ENCODE measurements at regions not wholly inside any gene's neighbourhood (a gene's known extent, or its start where the extent isn't known, plus 50 kb on each side); places are given as distances from the start of the nearest gene placed in this dataset.

DNA sequence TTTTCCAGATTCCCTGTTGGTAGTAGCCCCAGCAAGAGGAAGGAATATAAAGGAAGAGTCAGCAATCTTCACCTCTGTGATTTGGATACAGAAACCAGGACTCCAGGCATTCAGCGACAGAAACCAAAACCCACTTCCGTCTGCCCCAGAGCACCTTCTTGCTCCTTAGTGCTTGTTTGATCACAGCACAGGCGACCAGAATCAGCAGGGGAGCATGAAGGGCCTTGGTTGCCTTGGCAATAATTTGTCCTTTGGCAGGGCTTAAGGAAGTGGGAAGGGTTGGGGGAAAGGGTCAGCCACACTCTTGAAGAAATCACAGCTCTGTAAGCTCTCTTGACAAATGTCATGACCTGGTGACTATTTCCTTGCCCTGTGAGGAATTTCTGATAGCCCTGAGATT is 379.6 kb downstream of the OTUD1 start:
- intact Hi-C loops (cut with micrococcal nuclease; ENCODE audit: unreplicated experiment) = no loop called here
- Histone ChIP-seq H4K20me1 (ENCODE audit: insufficient read depth) (no peaks in the 10 kb centered on the region), H3K27ac (no peak overlapping the region), H3K4me3 (no peak overlapping the region), H3K4me2 (no peak overlapping the region), H3K36me3 (ENCODE audit: low read depth) (no peaks in the 10 kb centered on the region), H3F3A (ENCODE audit: insufficient read depth, low read depth) (no peaks in the 10 kb centered on the region), H3K9me2 (ENCODE audit: insufficient read depth) (no peaks in the 10 kb centered on the region), H3K9me3 (ENCODE audit: insufficient read depth, low read depth) (no peaks in the 10 kb centered on the region), H3K27me3 (ENCODE audit: insufficient read depth, low read depth) (no peaks in the 10 kb centered on the region), H2AFZ (no peak overlapping the region), H3K4me1 (replicated peaks; ENCODE audit: insufficient read depth) (no peaks in the 10 kb centered on the region), H3K79me2 (ENCODE audit: low read depth) (no peaks in the 10 kb centered on the region)
- ChIA-PET CTCF (no interaction called here), POLR2A (ENCODE audit: unreplicated experiment) (no interaction called here)
- no peak for DNase-seq
- TF ChIP-seq EZH2 (IDR thresholded peaks at IDR 0.05; ENCODE audit: low read depth) = no peak
- TF ChIP-seq, protein P1, sequence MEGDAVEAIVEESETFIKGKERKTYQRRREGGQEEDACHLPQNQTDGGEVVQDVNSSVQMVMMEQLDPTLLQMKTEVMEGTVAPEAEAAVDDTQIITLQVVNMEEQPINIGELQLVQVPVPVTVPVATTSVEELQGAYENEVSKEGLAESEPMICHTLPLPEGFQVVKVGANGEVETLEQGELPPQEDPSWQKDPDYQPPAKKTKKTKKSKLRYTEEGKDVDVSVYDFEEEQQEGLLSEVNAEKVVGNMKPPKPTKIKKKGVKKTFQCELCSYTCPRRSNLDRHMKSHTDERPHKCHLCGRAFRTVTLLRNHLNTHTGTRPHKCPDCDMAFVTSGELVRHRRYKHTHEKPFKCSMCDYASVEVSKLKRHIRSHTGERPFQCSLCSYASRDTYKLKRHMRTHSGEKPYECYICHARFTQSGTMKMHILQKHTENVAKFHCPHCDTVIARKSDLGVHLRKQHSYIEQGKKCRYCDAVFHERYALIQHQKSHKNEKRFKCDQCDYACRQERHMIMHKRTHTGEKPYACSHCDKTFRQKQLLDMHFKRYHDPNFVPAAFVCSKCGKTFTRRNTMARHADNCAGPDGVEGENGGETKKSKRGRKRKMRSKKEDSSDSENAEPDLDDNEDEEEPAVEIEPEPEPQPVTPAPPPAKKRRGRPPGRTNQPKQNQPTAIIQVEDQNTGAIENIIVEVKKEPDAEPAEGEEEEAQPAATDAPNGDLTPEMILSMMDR (conservative IDR thresholded peaks at IDR 0.05) = no peak
- no TSS peak for BruUV-seq (replicated peaks)

- Histone ChIP-seq H3K79me2 (ENCODE audit: low read depth) (no peaks in the 10 kb centered on the region), H3K9me3 (ENCODE audit: insufficient read depth, low read depth) (no peaks in the 10 kb centered on the region), H3K36me3 (ENCODE audit: low read depth) (no peaks in the 10 kb centered on the region), H3F3A (ENCODE audit: insufficient read depth, low read depth) (no peaks in the 10 kb centered on the region), H3K27ac (no peak overlapping the region), H2AFZ (no peak overlapping the region), H4K20me1 (ENCODE audit: insufficient read depth) (no peaks in the 10 kb centered on the region), H3K9me2 (ENCODE audit: insufficient read depth) (no peaks in the 10 kb centered on the region), H3K4me2 (no peak overlapping the region), H3K4me1 (replicated peaks; ENCODE audit: insufficient read depth) (no peaks in the 10 kb centered on the region), H3K4me3 (no peak overlapping the region), H3K27me3 (ENCODE audit: insufficient read depth, low read depth) (no peaks in the 10 kb centered on the region)
- CTCF ChIA-PET = no interaction called here
- POLR2A ChIA-PET (ENCODE audit: unreplicated experiment) = no interaction called here
- no peak for TF ChIP-seq EZH2 (IDR thresholded peaks at IDR 0.05; ENCODE audit: low read depth)
- TF ChIP-seq, protein P1 (conservative IDR thresholded peaks at IDR 0.05) = no peak
- DNase-seq = no peak
- no TSS peak for BruUV-seq (replicated peaks)
- intact Hi-C loops (cut with micrococcal nuclease; ENCODE audit: unreplicated experiment) = no loop called here
Measured at GRCh38 chr10:23820792-23821191, 381.9 kb downstream of the OTUD1 start.

DNA sequence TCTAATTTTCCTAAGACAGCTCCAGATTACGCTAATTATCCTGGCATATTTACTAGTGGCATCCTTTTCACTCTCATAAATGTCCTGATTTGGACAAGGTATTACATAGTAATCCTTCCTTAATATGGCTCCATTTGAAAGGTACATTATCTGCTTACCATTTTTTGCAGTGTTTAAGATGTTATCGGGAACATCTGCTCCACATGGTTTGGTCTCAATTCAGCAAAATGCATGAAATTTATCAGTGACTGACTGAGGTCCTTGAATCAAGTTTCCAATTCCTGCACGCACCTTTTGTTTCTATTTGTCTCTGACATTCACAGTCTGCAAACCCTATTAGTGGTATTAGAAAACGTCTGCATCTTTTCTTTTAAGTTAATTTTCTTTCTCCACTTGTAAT is 384.1 kb upstream of the KIAA1217 start:
- H3K9me2 ChIP-seq (ENCODE audit: insufficient read depth) = no peaks in the 10 kb centered on the region
- no peaks in the 10 kb centered on the region for H3K36me3 ChIP-seq (ENCODE audit: low read depth)
- no peak overlapping the region for H2AFZ ChIP-seq
- no peaks in the 10 kb centered on the region for H3K27me3 ChIP-seq (ENCODE audit: insufficient read depth, low read depth)
- H3K4me3 ChIP-seq = no peak overlapping the region
- no peak overlapping the region for H3K4me2 ChIP-seq
- no peaks in the 10 kb centered on the region for H3F3A ChIP-seq (ENCODE audit: insufficient read depth, low read depth)
- no TSS peak for BruUV-seq (replicated peaks)
- TF ChIP-seq, protein P1 (conservative IDR thresholded peaks at IDR 0.05) = no peak
- no peak for TF ChIP-seq EZH2 (IDR thresholded peaks at IDR 0.05; ENCODE audit: low read depth)
- CTCF ChIA-PET = no interaction called here
- no peaks in the 10 kb centered on the region for H3K4me1 ChIP-seq (replicated peaks; ENCODE audit: insufficient read depth)
- intact Hi-C loops (cut with micrococcal nuclease; ENCODE audit: unreplicated experiment) = no loop called here
- no peaks in the 10 kb centered on the region for H3K9me3 ChIP-seq (ENCODE audit: insufficient read depth, low read depth)
- DNase-seq = no peak
- no peak overlapping the region for H3K27ac ChIP-seq
- no peaks in the 10 kb centered on the region for H3K79me2 ChIP-seq (ENCODE audit: low read depth)
- no peaks in the 10 kb centered on the region for H4K20me1 ChIP-seq (ENCODE audit: insufficient read depth)
- POLR2A ChIA-PET (ENCODE audit: unreplicated experiment) = no interaction called here
